GM12878 (cell line): ENCODE measurements at regions not wholly inside any gene's neighbourhood (a gene's known extent, or its start where the extent isn't known, plus 50 kb on each side); places are given as distances from the start of the nearest gene placed in this dataset.

Experiments
- ATAC-seq: fragments of 200-7000 bp; cut with Tn5 transposase; 3 replicates; pipeline ENCODE4 v1.9.1; 2020; ENCODE audit warnings: mild to moderate bottlenecking, moderate library complexity
- BruUV-seq: library from RNA; stranded (reverse); fragments of 400-500 nt; replicated peaks from 2 replicates; lab custom pipeline; 2021; lab: Mats Ljungman, UMichigan
- CTCF ChIA-PET: fragments of 300-600 bp; sonication (Branson Sonifier 250); formaldehyde crosslinking; extraction: SDS; loops from one replicate; lab custom pipeline; 2021; ENCODE audit warnings: inconsistent platforms; lab: Yijun Ruan, JAX
- POLR2A ChIA-PET: fragments of 350-600 bp; formaldehyde crosslinking; extraction: SDS; loops from one replicate; lab custom pipeline; 2021; ENCODE audit warnings: inconsistent platforms; lab: Charles Lee
- RAD21 ChIA-PET: fragments of 300-600 bp; sonication (Branson Sonifier 250); formaldehyde crosslinking; loops from one replicate; lab custom pipeline; 2023; ENCODE audit warnings: antibody characterized with exemption; ENCODE audit not compliant: unreplicated experiment; lab: Charles Lee
- SMC1A ChIA-PET: fragments of 300-600 bp; sonication (Branson Sonifier 250); formaldehyde crosslinking; loops from one replicate; lab custom pipeline; 2023; ENCODE audit not compliant: unreplicated experiment, uncharacterized antibody; lab: Charles Lee
- DNase-seq: peaks from one replicate; pipeline ENCODE4 v3.0.0-alpha.2; 2011; ENCODE audit warnings: low read depth, low spot score
- FAIRE-seq: peaks from 3 replicates; lab custom pipeline; 2011; peaks lifted over from hg19 to GRCh38; lab: Jason Lieb, UNC
- H2AFZ ChIP-seq: 2 replicates; pipeline ENCODE4 v1.6.0; 2011; ENCODE audit warnings: low read depth, low read length, control low read depth; ENCODE audit not compliant: control insufficient read depth
- H3K27ac ChIP-seq: 2 replicates; pipeline ENCODE4 v1.5.1; 2011; ENCODE audit warnings: control low read depth; ENCODE audit not compliant: control insufficient read depth, insufficient read depth
- H3K27me3 ChIP-seq, 2 experiments: replicated peaks in 1 of 2; 2 replicates each; pipeline versions ENCODE4 v1.6.0 to v1.6.1; 2011; ENCODE audit warnings: low read length in 1 of 2; ENCODE audit not compliant: control insufficient read depth in 2 of 2, insufficient read depth in 2 of 2
- H3K36me3 ChIP-seq, 2 experiments: 2 replicates each; pipeline ENCODE4 v1.5.1; 2011; ENCODE audit warnings: low read length in 1 of 2; ENCODE audit not compliant: control insufficient read depth in 2 of 2, insufficient read depth in 2 of 2
- H3K4me1 ChIP-seq: 2 replicates; pipeline ENCODE4 v1.6.1; 2011; ENCODE audit warnings: mild to moderate bottlenecking, low read length, moderate library complexity, mixed read lengths; ENCODE audit not compliant: control insufficient read depth, insufficient read depth
- H3K4me2 ChIP-seq: 2 replicates; pipeline ENCODE4 v1.6.0; 2011; ENCODE audit warnings: control low read depth; ENCODE audit not compliant: control insufficient read depth, insufficient read depth
- H3K4me3 ChIP-seq: fragments of 200-600 bp; sonication (generic); 2 replicates; pipeline ENCODE4 v1.5.1; 2016
- H3K79me2 ChIP-seq: 2 replicates; pipeline ENCODE4 v1.6.0; 2011; ENCODE audit warnings: low read length; ENCODE audit not compliant: control insufficient read depth, insufficient read depth
- H3K9ac ChIP-seq: 2 replicates; pipeline ENCODE4 v1.8.0; 2011; ENCODE audit warnings: low read length, control low read depth, mixed read lengths; ENCODE audit not compliant: control insufficient read depth, insufficient read depth
- H3K9me3 ChIP-seq: replicated peaks from 3 replicates; pipeline ENCODE4 v1.5.1; 2011; ENCODE audit warnings: mild to moderate bottlenecking, low read length; ENCODE audit not compliant: control insufficient read depth, insufficient read depth
- H4K20me1 ChIP-seq: 2 replicates; pipeline ENCODE4 v1.6.0; 2011; ENCODE audit not compliant: control insufficient read depth, insufficient read depth
- EP300 ChIP-seq, 2 experiments: fragments of 150-350 bp in 1 of 2; IDR thresholded peaks; 2 replicates each; pipeline ENCODE4 v1.6.1; 2011 to 2012; ENCODE audit warnings: low read depth in 2 of 2, low read length in 2 of 2, borderline replicate concordance in 1 of 2, improper control_type of control experiment in 1 of 2, inconsistent platforms in 1 of 2; ENCODE audit not compliant: control insufficient read depth in 1 of 2
- FOXK2 ChIP-seq: fragments of 450-650 bp; IDR thresholded peaks from 2 replicates; pipeline ENCODE4 v1.6.1; 2017; ENCODE audit warnings: mild to moderate bottlenecking, moderate library complexity
- HCFC1 ChIP-seq: fragments of 150-350 bp; IDR thresholded peaks from 2 replicates; pipeline ENCODE4 v1.6.1; 2014; ENCODE audit warnings: low read length
- KDM1A ChIP-seq: fragments of 200-600 bp; sonication (generic); IDR thresholded peaks from 2 replicates; pipeline ENCODE4 v1.6.1; 2016; ENCODE audit warnings: borderline replicate concordance
- POLR2AphosphoS5 ChIP-seq: IDR thresholded peaks from 2 replicates; pipeline ENCODE4 v1.6.1; 2011; ENCODE audit warnings: mild to moderate bottlenecking, low read length, inconsistent platforms
- RELA ChIP-seq: fragments of 450-650 bp; IDR thresholded peaks from 2 replicates; pipeline ENCODE4 v1.8.0; 2014; ENCODE audit warnings: borderline replicate concordance; ENCODE audit not compliant: partially characterized antibody
- SUPT20H ChIP-seq: IDR thresholded peaks from 2 replicates; pipeline ENCODE4 v1.6.1; 2011; ENCODE audit warnings: low read depth, mild to moderate bottlenecking, low read length, moderate library complexity, borderline replicate concordance; ENCODE audit not compliant: control insufficient read depth
- TBL1XR1 ChIP-seq: IDR thresholded peaks from 2 replicates; pipeline ENCODE4 v1.6.1; 2012; ENCODE audit warnings: low read depth, low read length, improper control_type of control experiment
- YBX1 ChIP-seq: fragments of 450-650 bp; IDR thresholded peaks from 2 replicates; pipeline ENCODE4 v1.6.1; 2016; ENCODE audit warnings: antibody characterized with exemption
- in situ Hi-C: fragments of 300-500 bp; cut with MboI; formaldehyde crosslinking; loops from 9 replicates; pipeline ENCODE4 v1.14.3; 2018; ENCODE audit warnings: mixed read lengths
- intact Hi-C: fragments of 100-400 bp; cut with micrococcal nuclease; formaldehyde crosslinking; loops from one replicate; pipeline ENCODE4 v1.14.2; 2022; ENCODE audit not compliant: unreplicated experiment
- TF ChIP-seq, protein P1 (sequence below): IDR thresholded peaks from 2 replicates; pipeline ENCODE4 v1.6.1; 2011; ENCODE audit warnings: mild to moderate bottlenecking, low read depth, low read length, moderate library complexity; ENCODE audit not compliant: insufficient replicate concordance
- TF ChIP-seq, protein P2 (sequence below): fragments of 450-650 bp; IDR thresholded peaks from 2 replicates; pipeline ENCODE4 v1.6.1; 2017; ENCODE audit warnings: mild to moderate bottlenecking, moderate library complexity
- TF ChIP-seq, protein P3 (sequence below): fragments of 450-650 bp; IDR thresholded peaks from 2 replicates; pipeline ENCODE4 v1.6.1; 2018; ENCODE audit warnings: mild to moderate bottlenecking, low read depth, moderate library complexity; ENCODE audit not compliant: partially characterized antibody
- TF ChIP-seq, protein P4 (sequence below): IDR thresholded peaks from 2 replicates; pipeline ENCODE4 v1.6.1; 2011; ENCODE audit warnings: low read depth, low read length, improper control_type of control experiment, borderline replicate concordance
- TF ChIP-seq, protein P5 (sequence below): IDR thresholded peaks from 2 replicates; pipeline ENCODE4 v1.6.1; 2012; ENCODE audit warnings: low read depth, low read length, improper control_type of control experiment

DNA sequence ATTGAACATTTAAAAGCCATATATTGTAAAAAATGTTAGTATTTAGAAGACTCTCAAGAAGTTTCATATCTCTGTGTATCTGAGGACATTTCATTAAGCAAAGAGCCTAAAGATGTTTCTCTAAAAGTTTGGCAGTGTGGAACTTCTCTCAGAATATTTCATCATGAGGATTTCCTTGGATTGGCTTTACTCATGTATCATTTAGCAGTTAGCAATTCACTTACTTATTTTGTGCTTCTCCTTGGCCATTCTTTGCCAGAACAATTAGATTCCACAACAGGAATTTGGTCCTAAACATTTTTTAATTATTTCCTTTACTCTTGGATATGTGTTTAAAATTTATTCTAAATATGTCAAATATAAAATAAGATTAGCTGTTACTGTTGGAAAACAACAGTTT, 345.0 kb upstream of the LRRTM4 start:
- ATAC-seq = no peak
- in situ Hi-C loops = no loop called here
- ChIA-PET SMC1A (no interaction called here), POLR2A (no interaction called here), CTCF (no interaction called here), RAD21 (no interaction called here)
- FAIRE-seq = no peak
- H3K36me3 ChIP-seq = no peaks in the 10 kb centered on the region
- DNase-seq = no peak
- no peaks in the 10 kb centered on the region for H3K4me1 ChIP-seq
- no peaks in the 10 kb centered on the region for H3K27me3 ChIP-seq
- H3K4me2 ChIP-seq = no peak overlapping the region
- no peak overlapping the region for H2AFZ ChIP-seq
- intact Hi-C loops = no loop called here
- H3K79me2 ChIP-seq = no peaks in the 10 kb centered on the region
- H3K9me3 ChIP-seq = no peaks in the 10 kb centered on the region
- H4K20me1 ChIP-seq = no peaks in the 10 kb centered on the region
- BruUV-seq = no TSS peak
- H3K27ac ChIP-seq = no peak overlapping the region
- no peak overlapping the region for H3K9ac ChIP-seq
- no peak overlapping the region for H3K4me3 ChIP-seq
- TF ChIP-seq FOXK2 (no peak), RELA (no peak), TBL1XR1 (no peak), SUPT20H (no peak), HCFC1 (no peak), POLR2AphosphoS5 (no peak), EP300 (IDR thresholded peaks at IDR 0.05; ENCODE audit: borderline replicate concordance in 1 of 2, control insufficient read depth in 1 of 2, low read depth in 2 of 2, low read length in 2 of 2) (no peak), YBX1 (no peak), KDM1A (no peak)
- TF ChIP-seq, protein P1, sequence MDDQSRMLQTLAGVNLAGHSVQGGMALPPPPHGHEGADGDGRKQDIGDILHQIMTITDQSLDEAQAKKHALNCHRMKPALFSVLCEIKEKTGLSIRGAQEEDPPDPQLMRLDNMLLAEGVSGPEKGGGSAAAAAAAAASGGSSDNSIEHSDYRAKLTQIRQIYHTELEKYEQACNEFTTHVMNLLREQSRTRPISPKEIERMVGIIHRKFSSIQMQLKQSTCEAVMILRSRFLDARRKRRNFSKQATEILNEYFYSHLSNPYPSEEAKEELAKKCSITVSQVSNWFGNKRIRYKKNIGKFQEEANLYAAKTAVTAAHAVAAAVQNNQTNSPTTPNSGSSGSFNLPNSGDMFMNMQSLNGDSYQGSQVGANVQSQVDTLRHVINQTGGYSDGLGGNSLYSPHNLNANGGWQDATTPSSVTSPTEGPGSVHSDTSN = no peak
- TF ChIP-seq, protein P2, sequence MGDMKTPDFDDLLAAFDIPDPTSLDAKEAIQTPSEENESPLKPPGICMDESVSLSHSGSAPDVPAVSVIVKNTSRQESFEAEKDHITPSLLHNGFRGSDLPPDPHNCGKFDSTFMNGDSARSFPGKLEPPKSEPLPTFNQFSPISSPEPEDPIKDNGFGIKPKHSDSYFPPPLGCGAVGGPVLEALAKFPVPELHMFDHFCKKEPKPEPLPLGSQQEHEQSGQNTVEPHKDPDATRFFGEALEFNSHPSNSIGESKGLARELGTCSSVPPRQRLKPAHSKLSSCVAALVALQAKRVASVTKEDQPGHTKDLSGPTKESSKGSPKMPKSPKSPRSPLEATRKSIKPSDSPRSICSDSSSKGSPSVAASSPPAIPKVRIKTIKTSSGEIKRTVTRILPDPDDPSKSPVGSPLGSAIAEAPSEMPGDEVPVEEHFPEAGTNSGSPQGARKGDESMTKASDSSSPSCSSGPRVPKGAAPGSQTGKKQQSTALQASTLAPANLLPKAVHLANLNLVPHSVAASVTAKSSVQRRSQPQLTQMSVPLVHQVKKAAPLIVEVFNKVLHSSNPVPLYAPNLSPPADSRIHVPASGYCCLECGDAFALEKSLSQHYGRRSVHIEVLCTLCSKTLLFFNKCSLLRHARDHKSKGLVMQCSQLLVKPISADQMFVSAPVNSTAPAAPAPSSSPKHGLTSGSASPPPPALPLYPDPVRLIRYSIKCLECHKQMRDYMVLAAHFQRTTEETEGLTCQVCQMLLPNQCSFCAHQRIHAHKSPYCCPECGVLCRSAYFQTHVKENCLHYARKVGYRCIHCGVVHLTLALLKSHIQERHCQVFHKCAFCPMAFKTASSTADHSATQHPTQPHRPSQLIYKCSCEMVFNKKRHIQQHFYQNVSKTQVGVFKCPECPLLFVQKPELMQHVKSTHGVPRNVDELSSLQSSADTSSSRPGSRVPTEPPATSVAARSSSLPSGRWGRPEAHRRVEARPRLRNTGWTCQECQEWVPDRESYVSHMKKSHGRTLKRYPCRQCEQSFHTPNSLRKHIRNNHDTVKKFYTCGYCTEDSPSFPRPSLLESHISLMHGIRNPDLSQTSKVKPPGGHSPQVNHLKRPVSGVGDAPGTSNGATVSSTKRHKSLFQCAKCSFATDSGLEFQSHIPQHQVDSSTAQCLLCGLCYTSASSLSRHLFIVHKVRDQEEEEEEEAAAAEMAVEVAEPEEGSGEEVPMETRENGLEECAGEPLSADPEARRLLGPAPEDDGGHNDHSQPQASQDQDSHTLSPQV = no peak
- TF ChIP-seq, protein P3, sequence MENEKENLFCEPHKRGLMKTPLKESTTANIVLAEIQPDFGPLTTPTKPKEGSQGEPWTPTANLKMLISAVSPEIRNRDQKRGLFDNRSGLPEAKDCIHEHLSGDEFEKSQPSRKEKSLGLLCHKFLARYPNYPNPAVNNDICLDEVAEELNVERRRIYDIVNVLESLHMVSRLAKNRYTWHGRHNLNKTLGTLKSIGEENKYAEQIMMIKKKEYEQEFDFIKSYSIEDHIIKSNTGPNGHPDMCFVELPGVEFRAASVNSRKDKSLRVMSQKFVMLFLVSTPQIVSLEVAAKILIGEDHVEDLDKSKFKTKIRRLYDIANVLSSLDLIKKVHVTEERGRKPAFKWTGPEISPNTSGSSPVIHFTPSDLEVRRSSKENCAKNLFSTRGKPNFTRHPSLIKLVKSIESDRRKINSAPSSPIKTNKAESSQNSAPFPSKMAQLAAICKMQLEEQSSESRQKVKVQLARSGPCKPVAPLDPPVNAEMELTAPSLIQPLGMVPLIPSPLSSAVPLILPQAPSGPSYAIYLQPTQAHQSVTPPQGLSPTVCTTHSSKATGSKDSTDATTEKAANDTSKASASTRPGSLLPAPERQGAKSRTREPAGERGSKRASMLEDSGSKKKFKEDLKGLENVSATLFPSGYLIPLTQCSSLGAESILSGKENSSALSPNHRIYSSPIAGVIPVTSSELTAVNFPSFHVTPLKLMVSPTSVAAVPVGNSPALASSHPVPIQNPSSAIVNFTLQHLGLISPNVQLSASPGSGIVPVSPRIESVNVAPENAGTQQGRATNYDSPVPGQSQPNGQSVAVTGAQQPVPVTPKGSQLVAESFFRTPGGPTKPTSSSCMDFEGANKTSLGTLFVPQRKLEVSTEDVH = no peak
- TF ChIP-seq, protein P4, sequence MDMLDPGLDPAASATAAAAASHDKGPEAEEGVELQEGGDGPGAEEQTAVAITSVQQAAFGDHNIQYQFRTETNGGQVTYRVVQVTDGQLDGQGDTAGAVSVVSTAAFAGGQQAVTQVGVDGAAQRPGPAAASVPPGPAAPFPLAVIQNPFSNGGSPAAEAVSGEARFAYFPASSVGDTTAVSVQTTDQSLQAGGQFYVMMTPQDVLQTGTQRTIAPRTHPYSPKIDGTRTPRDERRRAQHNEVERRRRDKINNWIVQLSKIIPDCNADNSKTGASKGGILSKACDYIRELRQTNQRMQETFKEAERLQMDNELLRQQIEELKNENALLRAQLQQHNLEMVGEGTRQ = no peak
- TF ChIP-seq, protein P5, sequence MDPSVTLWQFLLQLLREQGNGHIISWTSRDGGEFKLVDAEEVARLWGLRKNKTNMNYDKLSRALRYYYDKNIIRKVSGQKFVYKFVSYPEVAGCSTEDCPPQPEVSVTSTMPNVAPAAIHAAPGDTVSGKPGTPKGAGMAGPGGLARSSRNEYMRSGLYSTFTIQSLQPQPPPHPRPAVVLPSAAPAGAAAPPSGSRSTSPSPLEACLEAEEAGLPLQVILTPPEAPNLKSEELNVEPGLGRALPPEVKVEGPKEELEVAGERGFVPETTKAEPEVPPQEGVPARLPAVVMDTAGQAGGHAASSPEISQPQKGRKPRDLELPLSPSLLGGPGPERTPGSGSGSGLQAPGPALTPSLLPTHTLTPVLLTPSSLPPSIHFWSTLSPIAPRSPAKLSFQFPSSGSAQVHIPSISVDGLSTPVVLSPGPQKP = no peak
